ENCODE measurements at regions not wholly inside any gene's neighbourhood (a gene's known extent, or its start where the extent isn't known, plus 50 kb on each side); places are given as distances from the start of the nearest gene placed in this dataset.

- TF ChIP-seq, protein P1, sequence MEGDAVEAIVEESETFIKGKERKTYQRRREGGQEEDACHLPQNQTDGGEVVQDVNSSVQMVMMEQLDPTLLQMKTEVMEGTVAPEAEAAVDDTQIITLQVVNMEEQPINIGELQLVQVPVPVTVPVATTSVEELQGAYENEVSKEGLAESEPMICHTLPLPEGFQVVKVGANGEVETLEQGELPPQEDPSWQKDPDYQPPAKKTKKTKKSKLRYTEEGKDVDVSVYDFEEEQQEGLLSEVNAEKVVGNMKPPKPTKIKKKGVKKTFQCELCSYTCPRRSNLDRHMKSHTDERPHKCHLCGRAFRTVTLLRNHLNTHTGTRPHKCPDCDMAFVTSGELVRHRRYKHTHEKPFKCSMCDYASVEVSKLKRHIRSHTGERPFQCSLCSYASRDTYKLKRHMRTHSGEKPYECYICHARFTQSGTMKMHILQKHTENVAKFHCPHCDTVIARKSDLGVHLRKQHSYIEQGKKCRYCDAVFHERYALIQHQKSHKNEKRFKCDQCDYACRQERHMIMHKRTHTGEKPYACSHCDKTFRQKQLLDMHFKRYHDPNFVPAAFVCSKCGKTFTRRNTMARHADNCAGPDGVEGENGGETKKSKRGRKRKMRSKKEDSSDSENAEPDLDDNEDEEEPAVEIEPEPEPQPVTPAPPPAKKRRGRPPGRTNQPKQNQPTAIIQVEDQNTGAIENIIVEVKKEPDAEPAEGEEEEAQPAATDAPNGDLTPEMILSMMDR (IDR thresholded peaks at IDR 0.05) = no peak
- TF ChIP-seq POLR2A (IDR thresholded peaks at IDR 0.05) = no peak
Measured at GRCh38 chr1:101098907-101099306, 73.3 kb upstream of the DPH5 start.

Measured in ovary (tissue), 3 donors.